ENCODE measurements at regions not wholly inside any gene's neighbourhood (a gene's known extent, or its start where the extent isn't known, plus 50 kb on each side); places are given as distances from the start of the nearest gene placed in this dataset.

DNA sequence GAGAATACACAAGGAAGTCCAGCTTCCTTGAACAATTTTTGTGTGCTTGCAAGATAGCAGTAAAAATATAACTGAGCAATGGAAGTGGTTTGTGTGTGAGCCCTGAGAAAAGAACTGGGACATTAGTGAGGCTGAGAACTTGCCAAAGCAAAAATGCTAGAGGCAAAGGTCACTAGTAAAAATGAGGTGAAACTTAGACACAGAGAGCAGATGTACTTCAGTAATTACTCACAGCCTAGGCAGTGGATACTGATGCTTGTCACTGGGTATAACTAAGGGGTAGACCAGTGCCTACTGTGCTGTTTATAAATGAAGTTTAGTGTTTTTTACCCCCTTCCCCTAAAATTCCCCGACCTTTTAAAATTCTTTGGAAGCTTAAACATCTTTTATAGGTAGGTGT is 450.1 kb downstream of the LPIN1 start:
- Mint-ChIP-seq H3K4me1 (no peaks in the 10 kb centered on the region), H3K27me3 (ENCODE audit: insufficient read depth) (no peaks in the 10 kb centered on the region), H3K4me3 (no peak overlapping the region), H3K9me3 (peaks cover 3% of the 10 kb centered on the region), H3K36me3 (ENCODE audit: low read depth) (no peaks in the 10 kb centered on the region), H3K27ac (no peak overlapping the region)
- WGBS, 2 experiments (ENCODE audit: insufficient coverage in 1 of 2, insufficient read length in 1 of 2): 70% methylated on average over 1 of the region's 1 CpG; no CpG with 5 or more reads in 1 of the 2 experiments
- no peak overlapping the region for H3K27ac ChIP-seq (ENCODE audit: low read depth, low read length)
- peaks cover 9% of the 10 kb centered on the region for H3K9me3 ChIP-seq (ENCODE audit: control insufficient read depth, low read length)
- H3K4me3 ChIP-seq (ENCODE audit: low read length): no peak overlapping the region
- DNase-seq: no peak
- no peaks in the 10 kb centered on the region for H3K4me1 ChIP-seq (ENCODE audit: control insufficient read depth, insufficient read depth, low read length)
- TF ChIP-seq, protein P1, sequence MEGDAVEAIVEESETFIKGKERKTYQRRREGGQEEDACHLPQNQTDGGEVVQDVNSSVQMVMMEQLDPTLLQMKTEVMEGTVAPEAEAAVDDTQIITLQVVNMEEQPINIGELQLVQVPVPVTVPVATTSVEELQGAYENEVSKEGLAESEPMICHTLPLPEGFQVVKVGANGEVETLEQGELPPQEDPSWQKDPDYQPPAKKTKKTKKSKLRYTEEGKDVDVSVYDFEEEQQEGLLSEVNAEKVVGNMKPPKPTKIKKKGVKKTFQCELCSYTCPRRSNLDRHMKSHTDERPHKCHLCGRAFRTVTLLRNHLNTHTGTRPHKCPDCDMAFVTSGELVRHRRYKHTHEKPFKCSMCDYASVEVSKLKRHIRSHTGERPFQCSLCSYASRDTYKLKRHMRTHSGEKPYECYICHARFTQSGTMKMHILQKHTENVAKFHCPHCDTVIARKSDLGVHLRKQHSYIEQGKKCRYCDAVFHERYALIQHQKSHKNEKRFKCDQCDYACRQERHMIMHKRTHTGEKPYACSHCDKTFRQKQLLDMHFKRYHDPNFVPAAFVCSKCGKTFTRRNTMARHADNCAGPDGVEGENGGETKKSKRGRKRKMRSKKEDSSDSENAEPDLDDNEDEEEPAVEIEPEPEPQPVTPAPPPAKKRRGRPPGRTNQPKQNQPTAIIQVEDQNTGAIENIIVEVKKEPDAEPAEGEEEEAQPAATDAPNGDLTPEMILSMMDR (conservative IDR thresholded peaks at IDR 0.05): no peak
- H3K36me3 ChIP-seq (ENCODE audit: control insufficient read depth, insufficient read depth, low read length): no peaks in the 10 kb centered on the region
- no peaks in the 10 kb centered on the region for H3K27me3 ChIP-seq (ENCODE audit: control insufficient read depth, insufficient read depth, low read length, poor library complexity, severe bottlenecking)
- H3K9ac ChIP-seq (ENCODE audit: extremely low read depth, low read length, poor library complexity, severe bottlenecking): no peak overlapping the region

GRCh38 chr2:12197133-12197532 is 450.7 kb downstream of the LPIN1 start:
- H3K9me3 ChIP-seq (ENCODE audit: control insufficient read depth, low read length): peaks cover 9% of the 10 kb centered on the region
- 86% methylated on average over 1 of the region's 1 CpG; no CpG with 5 or more reads in 1 of the 2 experiments for WGBS, 2 experiments (ENCODE audit: insufficient coverage in 1 of 2, insufficient read length in 1 of 2)
- Mint-ChIP-seq H3K4me1 (no peaks in the 10 kb centered on the region), H3K27me3 (ENCODE audit: insufficient read depth) (no peaks in the 10 kb centered on the region), H3K27ac (no peak overlapping the region), H3K4me3 (no peak overlapping the region), H3K9me3 (peaks cover 3% of the 10 kb centered on the region), H3K36me3 (ENCODE audit: low read depth) (no peaks in the 10 kb centered on the region)
- TF ChIP-seq, protein P1 (conservative IDR thresholded peaks at IDR 0.05): no peak
- H3K27me3 ChIP-seq (ENCODE audit: control insufficient read depth, insufficient read depth, low read length, poor library complexity, severe bottlenecking): no peaks in the 10 kb centered on the region
- no peak overlapping the region for H3K27ac ChIP-seq (ENCODE audit: low read depth, low read length)
- H3K36me3 ChIP-seq (ENCODE audit: control insufficient read depth, insufficient read depth, low read length): no peaks in the 10 kb centered on the region
- H3K9ac ChIP-seq (ENCODE audit: extremely low read depth, low read length, poor library complexity, severe bottlenecking): no peak overlapping the region
- H3K4me1 ChIP-seq (ENCODE audit: control insufficient read depth, insufficient read depth, low read length): no peaks in the 10 kb centered on the region
- H3K4me3 ChIP-seq (ENCODE audit: low read length): no peak overlapping the region
- DNase-seq: no peak

- no peak overlapping the region for H3K27ac ChIP-seq (ENCODE audit: low read depth, low read length)
- H3K4me1 ChIP-seq (ENCODE audit: control insufficient read depth, insufficient read depth, low read length): no peaks in the 10 kb centered on the region
- Mint-ChIP-seq H3K9me3 (peaks cover 3% of the 10 kb centered on the region), H3K27me3 (ENCODE audit: insufficient read depth) (no peaks in the 10 kb centered on the region), H3K27ac (no peak overlapping the region), H3K36me3 (ENCODE audit: low read depth) (no peaks in the 10 kb centered on the region), H3K4me1 (peaks cover 4% of the 10 kb centered on the region), H3K4me3 (no peak overlapping the region)
- no peak for DNase-seq
- no peaks in the 10 kb centered on the region for H3K27me3 ChIP-seq (ENCODE audit: control insufficient read depth, insufficient read depth, low read length, poor library complexity, severe bottlenecking)
- H3K36me3 ChIP-seq (ENCODE audit: control insufficient read depth, insufficient read depth, low read length): no peaks in the 10 kb centered on the region
- H3K4me3 ChIP-seq (ENCODE audit: low read length): no peak overlapping the region
- WGBS, 2 experiments (ENCODE audit: insufficient coverage in 1 of 2, insufficient read length in 1 of 2): 94% methylated on average over 5 to 8 of the region's 8 CpGs
- no peak overlapping the region for H3K9ac ChIP-seq (ENCODE audit: extremely low read depth, low read length, poor library complexity, severe bottlenecking)
- peaks cover 9% of the 10 kb centered on the region for H3K9me3 ChIP-seq (ENCODE audit: control insufficient read depth, low read length)
- TF ChIP-seq, protein P1 (conservative IDR thresholded peaks at IDR 0.05): no peak
These were observed 453.2 kb downstream of the LPIN1 start for GRCh38 chr2:12199491-12200211.

Data from endodermal cell (in vitro differentiated cells).